GM18868 (cell line): ENCODE measurements at regions not wholly inside any gene's neighbourhood (a gene's known extent, or its start where the extent isn't known, plus 50 kb on each side); places are given as distances from the start of the nearest gene placed in this dataset.

Experiments used
- ATAC-seq: cut with Tn5 transposase; IDR thresholded peaks from one replicate; pipeline ENCODE4 v1.9.1; 2021; ENCODE audit warnings: mild to moderate bottlenecking, moderate library complexity; ENCODE audit not compliant: unreplicated experiment

DNA sequence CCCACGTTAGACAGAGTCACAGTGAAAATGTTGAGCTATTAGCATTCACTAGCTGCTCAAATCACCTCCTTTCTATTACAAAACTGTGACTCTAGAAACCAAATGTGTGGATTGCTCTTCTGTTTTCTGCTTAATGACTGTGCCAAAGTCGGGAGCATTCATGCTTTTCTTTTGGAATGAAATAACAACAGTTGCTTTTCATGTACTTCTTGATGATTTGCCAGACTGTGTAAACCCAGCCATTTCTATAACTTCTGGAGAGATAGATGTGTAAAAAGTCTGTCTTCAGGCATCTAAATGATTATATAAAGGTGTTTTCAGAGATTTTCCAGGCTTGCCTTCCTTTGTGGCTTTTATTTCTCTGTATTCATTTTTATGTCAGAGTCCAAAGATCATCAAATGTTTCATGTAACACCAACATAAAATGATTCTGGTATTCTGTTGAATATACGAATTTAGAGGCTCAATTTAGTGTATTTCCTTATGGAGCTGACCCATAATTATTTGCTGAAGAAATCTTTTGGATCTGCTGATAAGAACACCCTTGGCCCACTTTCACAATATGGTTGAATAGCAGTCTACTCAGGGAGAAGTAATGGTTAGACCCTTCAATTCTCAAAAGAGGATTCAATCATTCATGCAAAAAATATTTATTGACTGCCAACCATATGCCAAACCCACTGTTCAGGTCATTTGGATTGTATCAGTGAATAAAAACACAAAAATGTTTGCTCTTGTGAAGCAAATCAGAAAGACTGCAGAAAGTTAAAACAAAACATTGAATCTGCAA is 581.2 kb downstream of the CDH18 start:
- no peak for ATAC-seq

DNA sequence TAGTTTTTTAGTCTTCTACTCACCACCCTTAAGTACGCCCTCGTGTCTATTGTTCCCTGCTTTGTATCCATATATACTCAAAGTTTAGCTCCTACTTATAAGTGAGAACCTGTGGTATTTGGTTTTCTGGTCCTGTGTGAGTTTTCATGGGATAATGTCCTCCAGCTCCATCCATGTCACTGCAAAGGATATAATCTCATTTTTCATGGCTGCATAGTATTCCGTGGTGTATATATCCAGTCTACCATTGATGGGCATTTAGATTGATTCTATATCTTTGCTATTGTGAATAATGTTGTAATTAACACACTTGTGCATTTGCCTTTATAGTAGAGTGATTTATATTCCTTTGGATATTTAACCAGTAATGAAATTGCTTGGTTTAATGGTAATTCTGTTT is 579.9 kb downstream of the CDH18 start:
- ATAC-seq = no peak

DNA sequence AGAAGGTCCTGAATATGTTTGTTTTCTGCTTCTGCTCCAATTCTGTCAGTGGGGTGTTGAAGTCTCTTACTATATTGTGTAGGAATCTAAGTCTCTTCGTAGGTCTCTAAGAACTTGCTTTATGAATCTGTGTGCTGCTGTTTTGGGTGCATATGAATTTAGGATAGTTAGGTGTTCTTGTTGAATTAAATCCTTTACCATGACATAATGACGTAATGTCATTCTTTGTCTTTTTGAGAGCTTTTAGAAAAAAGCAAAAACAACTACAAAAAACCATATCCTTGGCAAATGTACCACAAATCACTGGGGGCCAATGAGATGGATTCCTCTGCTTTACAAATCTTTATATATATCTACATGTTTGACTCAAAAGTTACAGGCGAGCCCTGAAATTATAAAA is 576.1 kb downstream of the CDH18 start:
- no peak for ATAC-seq
